HPDE6-E6E7 (cell line): ENCODE measurements at regions not wholly inside any gene's neighbourhood (a gene's known extent, or its start where the extent isn't known, plus 50 kb on each side); places are given as distances from the start of the nearest gene placed in this dataset.

Experiments
- DNase-seq: peaks from one replicate; pipeline ENCODE4 v3.0.0; 2011; ENCODE audit warnings: missing footprints; ENCODE audit errors: extremely low spot score

DNA sequence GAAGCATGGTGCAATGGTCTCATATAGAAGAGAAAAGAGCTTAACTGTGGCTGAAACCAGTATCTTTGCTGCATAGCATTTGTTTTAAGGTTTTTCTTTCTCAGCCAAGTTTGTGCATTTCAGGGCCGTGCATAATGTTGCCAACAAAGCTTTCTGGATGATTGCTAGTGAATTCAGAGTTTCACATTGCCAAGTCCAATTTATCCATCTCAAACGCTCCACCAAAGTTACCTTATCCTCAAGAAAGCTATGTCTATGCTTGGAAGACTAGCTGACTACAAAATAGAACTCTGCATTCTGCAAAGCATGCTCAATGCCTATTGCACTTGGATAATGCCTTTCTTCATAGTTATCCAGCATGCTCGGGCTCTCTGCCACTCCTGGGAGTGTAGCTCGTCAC lies 535.8 kb upstream of the SGCG start:
- DNase-seq = no peak

DNA sequence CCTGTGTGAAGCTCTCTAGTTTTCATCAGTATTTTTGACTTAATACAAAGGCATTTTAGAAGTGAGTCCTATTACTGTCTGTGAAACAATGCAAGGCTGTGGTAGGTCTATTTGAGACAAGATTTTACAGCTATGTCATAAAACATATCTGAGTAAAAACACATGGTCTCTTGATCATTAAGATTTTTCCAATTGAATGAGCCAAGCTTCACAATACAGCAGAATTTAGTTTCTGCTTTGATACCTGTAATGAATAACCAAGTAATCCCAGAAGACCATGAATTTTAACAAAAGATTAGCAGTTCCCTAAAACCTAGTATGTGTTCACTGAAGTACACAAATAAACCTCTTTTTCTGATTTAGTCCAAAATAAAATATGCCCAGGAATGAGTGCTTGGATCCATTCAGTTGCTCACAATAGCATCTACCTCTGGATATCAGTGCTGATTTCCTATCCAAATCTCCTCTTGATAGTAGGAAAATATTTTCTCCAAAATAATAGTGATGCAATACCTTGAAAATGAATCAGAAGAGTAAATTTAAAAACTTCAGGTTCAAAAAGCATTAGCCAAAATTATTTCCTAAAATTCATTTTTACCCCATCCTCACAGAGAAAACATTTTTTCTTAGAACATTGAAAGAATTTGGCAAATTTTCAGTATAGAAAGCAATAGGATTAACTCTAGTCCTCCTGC lies 533.5 kb upstream of the SGCG start:
- DNase-seq = no peak

DNA sequence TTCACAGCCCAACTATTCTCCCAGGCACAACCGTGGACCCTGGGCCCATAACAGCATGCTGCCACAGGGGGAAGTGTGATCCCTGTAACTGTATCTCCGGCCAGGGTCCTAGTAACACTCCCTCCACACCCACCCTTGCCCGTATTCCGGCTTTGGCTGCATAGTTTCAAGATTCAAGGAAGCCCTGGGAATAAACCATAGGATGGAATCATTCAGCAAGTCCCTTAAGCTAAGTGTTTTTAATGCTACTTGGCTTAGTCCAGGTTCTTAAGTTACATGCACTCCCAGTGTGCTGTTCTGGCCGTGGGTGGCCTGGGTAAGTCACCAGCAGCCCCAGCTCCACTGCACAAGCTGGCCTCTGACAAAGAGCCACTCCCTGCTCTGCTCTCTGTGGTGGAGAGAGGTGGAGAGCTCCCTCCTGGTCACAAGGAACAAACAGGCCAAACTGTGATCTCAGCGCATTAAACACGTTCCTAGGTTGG lies 532.4 kb upstream of the SGCG start:
- no peak for DNase-seq

DNA sequence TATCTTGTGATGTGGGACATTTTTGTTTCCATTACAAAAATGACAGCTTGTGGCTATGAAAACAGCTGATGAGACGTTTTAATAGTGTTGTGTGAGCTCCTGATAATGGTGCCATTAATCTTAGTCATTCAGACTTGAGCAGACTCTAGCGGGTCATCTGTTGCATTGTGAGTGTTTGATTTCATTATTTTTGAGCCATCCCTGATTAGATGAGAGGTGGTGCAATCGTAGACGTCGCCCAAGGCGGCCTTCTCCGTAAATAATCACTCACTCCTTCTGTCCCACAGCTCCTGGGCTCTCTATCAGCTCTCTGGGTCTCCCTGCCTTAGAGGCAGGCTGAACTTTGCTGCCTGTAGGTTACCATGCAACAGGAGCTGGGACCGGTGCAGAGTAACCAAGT lies 528.0 kb upstream of the SGCG start:
- DNase-seq = no peak

DNA sequence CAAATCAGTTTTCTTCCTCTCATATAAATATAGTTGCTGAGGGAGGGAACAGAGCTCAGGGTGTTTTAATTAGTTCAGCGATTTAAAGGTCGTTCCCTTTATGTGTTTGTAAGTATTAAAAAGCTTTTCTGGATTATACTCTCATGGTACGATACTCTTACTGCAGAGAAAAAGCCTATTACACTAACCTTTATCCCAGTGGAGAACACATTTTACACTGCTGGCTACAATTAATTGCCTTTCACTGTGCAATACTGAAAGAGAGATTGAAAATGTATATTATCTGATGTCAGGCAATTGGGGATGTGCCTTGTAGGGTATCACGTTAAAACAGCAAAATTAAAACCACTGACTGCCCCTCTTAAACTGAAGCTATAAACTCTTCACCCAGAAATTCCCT lies 526.9 kb upstream of the SGCG start:
- no peak for DNase-seq

DNA sequence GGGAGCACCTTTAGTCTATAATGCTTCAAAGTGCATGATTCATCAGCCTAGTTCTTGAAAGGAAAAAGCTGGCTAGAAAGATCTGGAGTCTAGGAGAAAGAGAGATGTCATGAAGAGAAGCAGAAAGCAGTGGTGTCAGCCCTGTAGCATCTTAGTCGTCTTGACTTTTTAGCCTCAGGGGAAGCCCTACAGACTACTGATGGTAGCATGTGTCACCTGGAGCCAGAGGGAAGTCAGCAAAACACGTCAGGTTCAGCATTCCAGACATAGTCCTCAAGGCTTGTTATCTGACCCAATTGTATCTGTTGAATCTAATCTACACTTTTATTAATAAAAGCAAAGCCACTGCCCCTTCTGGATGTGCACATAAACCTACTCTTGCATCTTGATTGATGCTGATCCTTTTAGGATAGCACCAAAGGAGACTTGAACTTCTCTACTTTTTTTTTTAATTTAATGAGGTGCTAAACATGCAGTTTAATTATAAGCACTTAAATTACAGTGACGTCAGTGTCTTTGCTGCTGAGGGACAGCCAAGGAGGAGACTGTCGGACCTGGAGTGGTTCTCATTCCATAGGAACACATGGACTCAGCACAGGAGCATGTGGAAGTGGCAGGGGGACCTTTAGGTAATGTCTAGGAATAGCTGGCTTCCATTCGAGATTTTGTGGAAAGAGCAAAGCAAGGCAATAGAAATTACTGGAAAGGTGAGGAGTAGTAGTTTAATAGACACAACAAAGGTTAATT lies 525.5 kb upstream of the SGCG start:
- DNase-seq = no peak

DNA sequence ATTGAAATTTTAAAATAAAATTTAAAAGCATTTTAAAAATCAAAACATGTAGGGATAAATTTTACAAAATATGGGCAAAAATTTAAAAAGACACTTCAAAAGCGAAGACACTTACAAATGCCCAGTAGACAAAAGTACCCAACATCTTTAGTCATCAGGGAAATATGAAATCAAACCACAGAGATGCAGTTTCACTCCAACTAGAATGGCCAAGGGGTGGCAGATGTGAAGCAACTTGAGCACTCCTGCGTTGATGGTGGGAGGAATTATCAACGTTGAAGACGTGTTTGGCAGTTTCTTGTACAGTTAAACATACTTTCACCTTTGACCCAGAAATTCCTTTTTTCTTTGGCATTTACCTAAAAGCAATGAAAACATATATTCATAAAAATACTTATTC lies 518.0 kb upstream of the SGCG start:
- no peak for DNase-seq

DNA sequence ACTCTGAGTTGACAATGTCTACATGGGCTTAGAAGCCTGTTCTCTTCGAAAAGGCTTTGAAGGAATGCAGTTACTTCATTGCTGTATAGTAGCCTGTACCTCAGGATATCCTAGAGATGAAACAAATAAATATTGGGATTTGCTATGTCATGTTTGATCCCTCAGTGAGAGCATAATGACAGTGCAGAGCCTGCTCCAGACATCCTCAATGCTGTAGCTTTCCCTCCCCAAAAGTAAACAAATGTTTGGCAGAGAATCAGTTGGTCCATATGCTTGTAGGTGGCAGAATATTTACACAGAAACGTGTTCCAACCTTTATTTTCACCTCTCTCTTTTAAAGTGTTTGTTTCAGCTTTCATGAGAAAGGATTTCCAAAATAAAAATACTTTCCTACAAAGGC lies 515.3 kb upstream of the SGCG start:
- no peak for DNase-seq

DNA sequence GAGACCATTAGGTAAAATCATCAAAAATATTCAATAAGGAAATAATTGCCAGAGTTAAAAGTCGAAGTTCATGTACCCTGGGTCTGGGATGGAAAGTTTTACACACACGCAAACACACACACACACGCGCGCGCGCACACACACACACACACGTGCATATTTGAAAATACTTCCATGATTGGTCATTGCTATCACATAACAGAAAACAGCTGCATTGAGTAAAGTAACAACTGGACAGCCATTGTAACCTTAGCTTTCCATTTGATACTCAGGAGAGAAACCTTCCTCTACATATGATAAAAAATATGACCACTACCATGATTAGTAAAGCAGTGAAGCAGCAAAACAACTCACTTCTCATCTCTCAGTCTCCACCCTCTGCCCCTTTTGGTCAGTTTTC lies 490.0 kb upstream of the SGCG start:
- DNase-seq = no peak

DNA sequence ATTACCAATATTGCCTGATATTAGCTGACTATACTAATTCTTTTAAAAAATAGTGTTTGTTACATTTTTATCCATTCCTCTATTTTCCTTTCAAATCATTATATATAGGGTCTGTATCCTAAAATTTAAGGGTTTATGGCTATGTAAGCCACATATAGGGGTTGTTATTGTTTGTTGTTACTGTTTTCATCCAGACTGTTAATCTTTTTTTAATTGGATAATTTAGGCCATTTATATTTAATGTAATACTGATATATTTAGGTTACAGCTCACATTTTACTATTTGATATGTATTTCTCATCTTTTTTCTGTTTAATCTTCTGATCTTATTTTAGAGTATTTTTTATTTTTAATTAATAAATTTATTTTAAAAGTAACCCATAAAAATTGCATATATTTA lies 487.1 kb upstream of the SGCG start:
- no peak for DNase-seq

DNA sequence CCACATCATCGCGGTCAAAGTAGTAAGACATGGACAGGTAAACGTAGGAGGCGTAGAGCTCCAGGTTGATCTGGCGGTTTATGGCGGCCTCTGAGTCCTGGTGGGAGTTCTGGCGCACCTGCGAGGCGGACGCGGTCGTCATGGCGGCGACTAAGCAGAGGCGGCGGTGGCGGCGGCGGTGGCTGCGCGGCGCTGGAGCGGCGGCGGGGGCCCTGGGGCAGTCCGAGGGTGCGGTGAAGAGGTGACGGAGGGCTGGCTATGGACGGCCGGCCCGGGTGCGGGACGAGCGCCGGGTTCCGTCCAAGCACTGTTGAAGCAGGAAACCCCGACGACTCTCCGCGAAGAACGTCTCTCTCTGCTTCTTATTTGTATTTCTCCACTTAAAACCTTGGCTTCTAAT lies 484.3 kb upstream of the SGCG start:
- no peak for DNase-seq

DNA sequence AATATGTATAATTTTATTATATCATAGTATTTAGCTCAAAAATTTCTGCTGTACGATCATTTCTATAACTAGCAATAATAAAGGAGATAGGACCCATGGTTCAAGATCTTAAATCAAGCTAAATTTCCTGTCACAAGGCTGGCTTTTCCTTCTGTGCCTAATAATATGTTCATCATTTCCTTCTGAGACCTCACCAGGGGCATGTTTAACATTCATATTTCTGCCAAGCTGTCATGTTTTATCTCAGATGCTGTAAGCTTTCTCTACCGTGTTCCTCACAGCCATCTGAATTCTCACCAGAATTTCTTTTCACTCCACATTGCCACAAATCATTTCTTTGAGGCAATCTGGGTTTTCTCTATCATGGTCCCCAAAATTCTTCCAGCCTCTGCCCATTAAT lies 482.3 kb upstream of the SGCG start:
- no peak for DNase-seq

DNA sequence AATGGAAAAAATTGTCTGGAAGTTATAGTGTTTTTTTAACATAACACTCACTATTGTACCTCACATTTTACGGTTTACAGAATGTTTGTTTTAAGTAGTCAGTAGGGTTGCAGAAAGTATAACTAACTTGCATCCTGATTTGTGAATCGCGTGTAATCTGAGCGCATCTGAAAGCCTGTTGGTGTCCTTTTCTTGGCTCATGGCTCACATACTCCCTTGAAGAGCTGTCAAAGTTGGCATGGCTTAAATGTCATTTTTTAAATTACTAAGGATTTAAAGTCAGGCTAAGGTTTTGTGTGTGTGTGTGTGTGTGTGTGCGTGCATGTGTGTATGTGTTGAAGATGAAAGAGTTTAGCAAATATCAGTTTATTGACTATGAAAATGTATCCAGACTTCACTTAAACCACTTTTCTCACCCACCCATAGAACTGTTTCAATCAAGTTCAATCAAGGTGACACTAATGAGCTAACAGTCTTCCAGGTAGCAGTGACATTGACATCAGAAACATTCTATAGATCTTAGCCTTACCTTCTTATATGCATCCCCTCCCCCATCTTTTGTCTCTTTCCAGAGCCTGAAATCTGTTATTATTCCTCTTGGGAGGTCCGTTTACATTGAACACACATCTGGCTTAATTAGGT lies 480.4 kb upstream of the SGCG start:
- DNase-seq = no peak

DNA sequence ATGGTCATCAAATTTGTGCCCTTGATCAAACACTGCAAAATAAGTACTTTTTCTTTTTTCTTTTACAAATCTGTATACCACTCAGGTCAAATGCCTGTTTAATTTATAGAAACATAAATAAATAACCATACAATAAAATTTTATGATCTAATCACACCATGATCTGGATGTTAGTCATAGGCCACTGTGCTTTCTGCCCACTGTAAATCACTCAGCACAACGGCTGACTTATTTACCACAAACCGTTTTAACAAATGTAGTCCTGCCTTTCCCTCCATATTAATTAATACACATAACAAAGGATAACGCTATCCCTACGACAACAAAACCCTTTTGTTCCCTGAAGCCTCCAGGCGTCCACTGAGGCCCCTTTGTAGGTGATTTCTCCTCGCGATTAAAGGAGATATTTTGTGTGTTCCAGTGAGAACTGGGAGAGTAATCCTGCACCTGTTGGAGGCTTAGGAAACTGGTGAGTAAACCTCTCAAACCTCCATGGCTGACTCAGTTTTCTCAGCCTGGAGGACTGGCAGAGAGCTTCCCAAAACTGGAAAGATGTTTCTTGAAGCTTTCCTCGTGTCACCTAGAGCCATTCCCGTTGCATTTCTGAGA lies 477.1 kb upstream of the SGCG start:
- no peak for DNase-seq

DNA sequence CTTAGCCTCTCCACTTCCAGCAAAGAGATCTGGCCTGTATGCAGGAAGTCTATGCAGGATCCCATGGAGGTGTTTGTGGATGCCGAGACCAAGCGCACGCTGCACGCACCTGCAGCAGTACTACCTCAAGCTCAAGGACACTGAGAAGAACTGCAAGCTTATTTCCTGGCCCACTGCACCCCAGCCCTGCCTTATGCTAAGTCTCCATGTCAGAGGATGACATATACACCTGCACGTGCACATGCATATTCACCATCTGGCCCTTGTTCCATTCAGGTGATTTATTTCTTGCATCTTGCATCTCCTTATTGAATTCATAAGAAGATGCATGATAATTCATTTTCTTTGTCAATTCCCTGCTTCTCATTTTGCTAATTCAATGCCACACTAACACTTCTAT lies 472.8 kb upstream of the SGCG start:
- DNase-seq = no peak

DNA sequence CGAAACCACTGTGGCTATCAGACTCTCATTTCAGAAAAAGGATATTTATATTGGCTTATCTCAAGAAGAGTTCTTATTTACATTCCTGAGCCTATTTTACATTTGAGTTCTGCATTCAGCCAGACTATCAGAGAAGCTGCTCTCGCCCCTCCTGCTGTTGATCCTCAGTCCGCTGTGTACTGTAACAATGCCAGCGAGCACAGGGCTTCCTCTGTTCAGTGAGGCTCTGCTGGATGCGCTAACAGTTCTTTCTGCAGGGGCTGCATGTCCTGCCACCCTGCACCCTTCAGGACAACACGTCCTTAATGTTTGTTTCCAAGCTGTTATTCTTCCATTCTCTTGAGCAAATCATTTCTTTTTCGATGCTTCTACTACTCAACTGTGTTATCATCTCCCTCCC lies 463.7 kb upstream of the SGCG start:
- no peak for DNase-seq

DNA sequence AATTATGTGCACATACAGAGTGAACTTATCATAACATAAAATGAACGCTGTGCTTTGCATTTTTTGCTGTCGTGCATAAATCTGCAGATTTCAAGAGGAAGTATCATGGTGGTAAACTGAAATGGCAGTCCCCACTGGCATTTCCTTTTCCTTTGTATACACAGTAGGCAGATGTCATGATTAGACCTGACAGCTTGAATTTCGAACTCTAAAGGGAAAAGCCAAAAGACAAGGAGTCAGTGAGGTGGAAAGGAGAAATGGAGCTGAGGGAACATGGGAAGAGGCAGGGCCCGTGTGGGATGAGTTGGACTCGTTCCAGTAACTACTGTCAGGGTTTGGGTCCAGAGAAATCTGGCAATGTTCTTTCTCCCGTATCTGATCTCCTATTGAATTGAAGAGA lies 454.1 kb upstream of the SGCG start:
- no peak for DNase-seq

DNA sequence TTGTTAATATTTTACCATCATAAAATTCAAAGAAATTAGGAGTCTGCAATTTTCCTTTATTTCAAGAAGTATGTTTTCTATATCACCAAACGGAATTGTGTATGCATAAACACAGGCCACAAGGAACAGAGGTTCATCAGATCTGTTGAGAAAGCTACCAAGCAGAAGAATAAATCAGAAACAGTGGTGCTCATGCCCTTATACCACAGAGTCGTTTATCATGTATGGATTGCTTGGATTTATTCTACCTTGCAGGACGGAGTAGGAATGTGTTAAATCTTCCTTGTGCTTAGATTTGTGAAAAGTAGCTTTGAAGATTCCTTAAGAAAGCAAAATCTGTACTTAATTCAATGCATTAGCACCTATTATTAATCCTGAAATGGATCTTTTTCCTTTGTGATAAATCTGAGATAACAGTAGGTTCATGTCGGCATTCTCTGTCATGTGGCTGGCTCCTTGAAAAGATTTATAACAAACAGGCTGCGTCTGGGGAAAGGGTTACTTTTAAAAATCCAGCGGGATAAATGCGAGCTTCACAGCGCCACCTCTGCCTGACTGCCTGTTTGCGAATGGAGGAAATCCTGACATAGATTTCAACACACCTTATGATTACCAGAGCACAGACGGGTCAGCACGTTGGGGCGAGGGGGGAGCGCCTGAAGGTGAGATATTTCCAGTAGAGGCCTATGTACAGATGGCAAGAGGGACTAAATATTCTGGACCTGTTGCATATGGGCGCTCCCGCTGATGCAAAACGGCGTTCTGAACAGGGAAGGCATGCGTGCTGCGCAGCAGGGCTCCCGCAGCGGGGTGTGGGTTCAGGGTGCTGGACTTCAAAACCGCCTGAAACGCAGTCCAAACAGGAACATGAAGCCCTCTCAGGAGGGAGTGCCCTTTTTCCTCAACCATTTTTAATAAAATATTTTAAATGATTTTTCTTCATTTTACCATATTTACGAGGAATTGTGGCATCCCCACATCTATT lies 445.5 kb upstream of the SGCG start:
- no peak for DNase-seq

DNA sequence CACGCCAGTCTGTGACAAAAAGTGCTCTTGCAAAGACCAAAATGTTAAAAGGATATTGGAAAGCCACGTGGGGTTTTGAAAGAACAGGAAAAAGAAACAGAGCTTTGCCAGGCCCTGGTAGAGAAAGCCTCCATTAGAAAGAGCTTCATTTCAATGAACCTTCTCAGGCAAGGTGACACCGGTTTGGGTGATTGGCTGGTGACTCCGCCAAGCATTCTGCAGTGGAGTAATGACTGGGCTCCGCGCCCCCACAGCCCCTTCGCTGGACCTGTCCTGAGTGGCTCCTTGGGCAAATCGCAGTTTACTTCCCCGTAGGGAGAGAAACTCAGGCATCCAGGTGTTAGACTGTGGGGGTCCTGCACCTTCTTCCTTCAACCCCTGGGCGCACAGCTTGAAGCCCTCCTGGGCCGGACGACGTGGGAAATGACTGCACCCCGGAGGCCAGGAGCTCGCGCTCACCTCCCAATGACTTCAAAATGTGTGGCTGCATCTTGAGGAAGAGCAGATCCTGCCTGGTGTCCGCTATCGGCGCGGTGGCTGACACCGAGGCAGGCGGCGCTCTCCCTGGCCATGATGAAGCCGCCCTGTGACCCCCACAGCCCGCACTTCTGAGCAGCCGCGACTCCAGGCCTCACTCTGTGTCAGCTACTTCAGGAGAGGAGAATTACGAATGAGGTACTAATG lies 444.6 kb upstream of the SGCG start:
- no peak for DNase-seq

DNA sequence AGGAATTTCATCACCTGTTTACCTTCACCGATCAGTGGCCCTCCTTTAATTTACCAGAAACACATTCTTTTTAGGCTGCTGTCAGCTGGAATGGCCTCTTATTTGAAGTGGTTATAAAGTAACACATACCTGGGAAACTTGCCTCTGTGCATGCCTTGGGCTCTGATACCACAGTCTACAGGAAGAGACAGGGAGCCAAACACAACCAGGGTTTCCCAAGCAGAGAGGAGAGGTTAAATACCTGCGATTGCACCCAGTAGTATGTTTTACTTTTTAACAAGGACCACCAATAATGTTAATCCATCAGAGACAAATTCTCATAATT lies 444.0 kb upstream of the SGCG start:
- no peak for DNase-seq

DNA sequence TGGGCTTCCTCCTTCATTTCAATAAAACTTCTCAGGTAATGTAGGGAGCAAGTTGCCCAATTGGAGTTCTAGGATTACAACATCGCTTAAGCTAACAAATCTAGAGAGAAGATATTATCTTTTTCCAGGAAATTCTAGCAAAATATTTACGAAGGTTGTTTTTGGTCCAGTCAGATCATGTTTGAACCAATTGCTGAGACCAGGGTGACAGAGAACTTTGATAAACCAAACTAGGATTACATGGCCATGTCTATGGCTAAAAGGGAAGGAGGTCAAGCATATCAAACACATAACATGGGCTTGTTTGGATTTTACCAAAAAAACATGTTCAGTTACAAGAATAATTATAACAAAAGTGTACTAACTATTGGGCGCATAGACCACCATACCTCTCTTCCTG lies 442.4 kb upstream of the SGCG start:
- no peak for DNase-seq
